ENCODE measurements at regions not wholly inside any gene's neighbourhood (a gene's known extent, or its start where the extent isn't known, plus 50 kb on each side); places are given as distances from the start of the nearest gene placed in this dataset.

GRCh38 chr22:26890870-26891269, 233.5 kb downstream of the MIAT start:
- Histone ChIP-seq H3K9me3 (ENCODE audit: control insufficient read depth, low read length) (no peaks in the 10 kb centered on the region), H3K79me2 (no peaks in the 10 kb centered on the region), H3K36me3 (ENCODE audit: control insufficient read depth, insufficient read depth, low read length) (no peaks in the 10 kb centered on the region), H2AFZ (no peak overlapping the region), H3K9ac (no peak overlapping the region), H3K27ac (no peak overlapping the region), H3K4me1 (no peaks in the 10 kb centered on the region), H3K4me2 (ENCODE audit: low read length) (no peak overlapping the region), H3K27me3 (ENCODE audit: control insufficient read depth, insufficient read depth, low read length) (no peaks in the 10 kb centered on the region), H3K4me3 (ENCODE audit: low read depth, low read length) (no peak overlapping the region)
- TF ChIP-seq, protein P1, sequence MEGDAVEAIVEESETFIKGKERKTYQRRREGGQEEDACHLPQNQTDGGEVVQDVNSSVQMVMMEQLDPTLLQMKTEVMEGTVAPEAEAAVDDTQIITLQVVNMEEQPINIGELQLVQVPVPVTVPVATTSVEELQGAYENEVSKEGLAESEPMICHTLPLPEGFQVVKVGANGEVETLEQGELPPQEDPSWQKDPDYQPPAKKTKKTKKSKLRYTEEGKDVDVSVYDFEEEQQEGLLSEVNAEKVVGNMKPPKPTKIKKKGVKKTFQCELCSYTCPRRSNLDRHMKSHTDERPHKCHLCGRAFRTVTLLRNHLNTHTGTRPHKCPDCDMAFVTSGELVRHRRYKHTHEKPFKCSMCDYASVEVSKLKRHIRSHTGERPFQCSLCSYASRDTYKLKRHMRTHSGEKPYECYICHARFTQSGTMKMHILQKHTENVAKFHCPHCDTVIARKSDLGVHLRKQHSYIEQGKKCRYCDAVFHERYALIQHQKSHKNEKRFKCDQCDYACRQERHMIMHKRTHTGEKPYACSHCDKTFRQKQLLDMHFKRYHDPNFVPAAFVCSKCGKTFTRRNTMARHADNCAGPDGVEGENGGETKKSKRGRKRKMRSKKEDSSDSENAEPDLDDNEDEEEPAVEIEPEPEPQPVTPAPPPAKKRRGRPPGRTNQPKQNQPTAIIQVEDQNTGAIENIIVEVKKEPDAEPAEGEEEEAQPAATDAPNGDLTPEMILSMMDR (IDR thresholded peaks at IDR 0.05), result no peak

DNA sequence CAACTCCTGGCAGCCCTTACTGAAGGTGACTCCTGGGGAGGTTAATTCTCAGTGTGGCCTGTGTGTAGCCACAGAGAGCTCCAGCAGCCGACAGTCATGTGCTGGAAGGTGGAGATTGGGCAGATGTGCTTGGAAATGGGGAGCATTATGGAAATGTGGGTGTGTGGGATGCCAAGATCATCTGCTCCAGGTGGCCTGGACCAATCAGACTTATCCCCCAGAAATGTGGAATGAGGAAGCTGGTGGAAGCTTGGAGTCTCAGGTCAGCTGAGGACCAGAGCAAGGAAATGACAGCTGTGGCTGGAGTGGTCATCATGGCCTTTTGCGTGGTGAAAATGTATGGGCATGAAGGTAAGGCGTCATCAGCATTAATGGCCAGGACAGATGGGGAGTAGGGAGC, 234.0 kb downstream of the MIAT start:
- TF ChIP-seq, protein P1 (IDR thresholded peaks at IDR 0.05), result no peak
- Histone ChIP-seq H3K27ac (no peak overlapping the region), H3K27me3 (ENCODE audit: control insufficient read depth, insufficient read depth, low read length) (no peaks in the 10 kb centered on the region), H3K4me2 (ENCODE audit: low read length) (no peak overlapping the region), H3K4me3 (ENCODE audit: low read depth, low read length) (no peak overlapping the region), H3K79me2 (no peaks in the 10 kb centered on the region), H3K4me1 (no peaks in the 10 kb centered on the region), H2AFZ (no peak overlapping the region), H3K36me3 (ENCODE audit: control insufficient read depth, insufficient read depth, low read length) (no peaks in the 10 kb centered on the region), H3K9ac (no peak overlapping the region), H3K9me3 (ENCODE audit: control insufficient read depth, low read length) (no peaks in the 10 kb centered on the region)

DNA sequence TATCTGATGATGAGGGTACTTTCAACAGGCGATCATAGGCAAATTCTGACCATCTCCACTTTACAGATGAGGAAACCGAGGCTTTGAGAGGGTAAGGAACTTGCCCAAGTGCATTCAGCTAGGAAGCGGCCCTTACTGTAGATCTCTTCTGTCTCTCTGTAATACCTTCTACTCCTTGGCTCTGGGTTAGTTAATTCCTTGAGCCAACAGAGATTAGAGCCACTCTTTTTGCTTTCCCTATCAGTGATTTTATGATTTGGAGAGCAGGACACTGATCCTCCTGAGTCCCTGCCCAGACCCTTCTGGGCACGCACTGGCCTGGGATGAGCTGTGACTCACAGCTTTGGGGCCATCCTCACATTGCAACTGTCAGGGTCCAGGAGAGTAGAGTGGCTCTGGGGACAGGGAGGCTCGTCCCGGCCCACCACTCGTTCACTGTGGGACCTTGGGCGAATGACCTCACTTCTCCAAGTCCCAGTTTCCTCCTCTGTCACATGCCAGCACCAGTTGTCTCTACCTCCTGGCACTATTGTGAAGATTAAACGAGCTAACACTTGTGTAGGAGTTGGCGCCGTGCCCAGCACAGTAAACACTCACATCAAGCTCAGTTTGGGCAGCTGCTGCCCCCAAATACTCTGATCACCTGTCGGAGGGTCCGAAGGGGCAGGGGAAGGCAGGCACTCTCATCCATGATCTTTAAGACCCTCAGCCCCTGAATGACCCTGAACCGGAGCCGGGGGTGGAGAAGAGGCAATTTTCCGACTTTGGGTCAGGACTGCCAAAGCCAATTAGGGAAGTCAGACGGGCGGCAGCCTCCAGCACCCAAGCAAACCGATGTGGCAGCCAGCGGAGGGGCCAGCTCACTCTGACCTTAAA, 235.0 kb downstream of the MIAT start:
- Histone ChIP-seq H3K4me2 (ENCODE audit: low read length) (no peak overlapping the region), H2AFZ (no peak overlapping the region), H3K36me3 (ENCODE audit: control insufficient read depth, insufficient read depth, low read length) (no peaks in the 10 kb centered on the region), H3K4me1 (no peaks in the 10 kb centered on the region), H3K9me3 (ENCODE audit: control insufficient read depth, low read length) (no peaks in the 10 kb centered on the region), H3K9ac (no peak overlapping the region), H3K4me3 (ENCODE audit: low read depth, low read length) (no peak overlapping the region), H3K79me2 (no peaks in the 10 kb centered on the region), H3K27me3 (ENCODE audit: control insufficient read depth, insufficient read depth, low read length) (no peaks in the 10 kb centered on the region), H3K27ac (no peak overlapping the region)
- TF ChIP-seq, protein P1 (IDR thresholded peaks at IDR 0.05), result no peak

GRCh38 chr22:26893173-26894110, 236.1 kb downstream of the MIAT start:
- Histone ChIP-seq H2AFZ (no peak overlapping the region), H3K27ac (no peak overlapping the region), H3K27me3 (ENCODE audit: control insufficient read depth, insufficient read depth, low read length) (no peaks in the 10 kb centered on the region), H3K36me3 (ENCODE audit: control insufficient read depth, insufficient read depth, low read length) (no peaks in the 10 kb centered on the region), H3K4me3 (ENCODE audit: low read depth, low read length) (no peak overlapping the region), H3K4me2 (ENCODE audit: low read length) (no peak overlapping the region), H3K9ac (no peak overlapping the region), H3K79me2 (no peaks in the 10 kb centered on the region), H3K4me1 (no peaks in the 10 kb centered on the region), H3K9me3 (ENCODE audit: control insufficient read depth, low read length) (no peaks in the 10 kb centered on the region)
- TF ChIP-seq, protein P1 (IDR thresholded peaks at IDR 0.05), result no peak
